Hematopoietic multipotent progenitor cell treated with erythropoietin and hydrocortisone succinate and interleukin-3 and kit ligand, for 6 days (in vitro differentiated cells): ENCODE measurements at regions not wholly inside any gene's neighbourhood (a gene's known extent, or its start where the extent isn't known, plus 50 kb on each side); places are given as distances from the start of the nearest gene placed in this dataset.
A peak's percentile ranks its signal among the peaks of the same experiment; 100 is the strongest.

Experiments
- DNase-seq: peaks from one replicate; pipeline ENCODE4 v3.0.0-alpha.2; 2015

DNA sequence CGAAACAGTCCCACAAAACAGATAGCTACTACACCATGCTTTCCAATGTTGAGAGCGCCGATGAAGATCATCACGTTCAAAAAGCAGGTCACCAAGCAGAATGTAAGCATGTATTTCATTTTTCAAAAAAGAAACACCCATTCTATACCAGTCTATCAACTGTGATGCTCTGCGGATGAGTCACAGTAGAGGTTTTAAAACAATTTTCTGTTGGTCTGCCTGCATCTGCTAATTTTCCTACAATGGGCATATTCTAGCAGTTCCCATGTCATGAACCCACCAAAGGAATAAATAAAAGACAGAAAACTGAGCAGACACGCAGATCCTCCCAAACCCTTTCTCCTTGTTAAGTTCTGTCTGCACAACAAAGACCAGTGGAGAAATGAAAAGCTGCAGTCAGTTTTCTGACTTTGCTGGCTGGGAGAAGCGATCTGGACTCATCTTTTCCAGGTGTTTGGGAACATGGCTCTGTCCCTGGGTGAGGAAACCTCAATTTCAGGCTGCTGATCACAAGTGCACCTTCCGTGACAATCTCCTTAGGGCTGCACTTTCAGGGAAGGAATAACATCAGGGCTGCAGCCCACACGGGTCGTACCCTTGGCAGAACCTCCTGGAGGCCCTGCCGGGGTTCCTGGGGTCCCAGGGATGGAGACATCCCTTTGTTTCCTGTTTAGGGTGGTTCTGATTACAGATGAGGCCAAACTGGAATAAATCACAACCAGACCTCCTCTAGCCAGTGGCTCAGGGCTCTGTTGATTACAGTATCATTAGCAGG lies 200.1 kb downstream of the BMP7 start:
- DNase-seq, result no peak

DNA sequence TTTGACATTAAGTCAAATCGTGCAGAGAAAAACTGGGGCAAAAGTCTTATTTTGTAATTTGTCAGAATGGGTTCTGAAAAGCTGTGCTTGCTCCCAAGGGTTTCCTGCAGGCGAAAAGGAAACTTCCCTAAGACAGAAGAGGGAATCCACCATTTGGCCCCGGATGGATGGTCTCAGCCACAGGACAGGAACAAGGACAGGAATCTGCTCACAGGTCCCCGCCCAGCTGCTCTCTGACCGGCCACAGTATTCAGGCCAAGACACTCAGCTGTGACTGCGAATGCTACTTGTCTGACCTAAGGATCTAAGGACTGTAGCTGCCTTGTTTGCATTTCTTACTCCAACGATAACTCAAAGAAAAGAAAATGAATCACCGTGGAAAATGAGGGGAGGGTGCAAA lies 197.0 kb downstream of the BMP7 start:
- DNase-seq, result no peak

DNA sequence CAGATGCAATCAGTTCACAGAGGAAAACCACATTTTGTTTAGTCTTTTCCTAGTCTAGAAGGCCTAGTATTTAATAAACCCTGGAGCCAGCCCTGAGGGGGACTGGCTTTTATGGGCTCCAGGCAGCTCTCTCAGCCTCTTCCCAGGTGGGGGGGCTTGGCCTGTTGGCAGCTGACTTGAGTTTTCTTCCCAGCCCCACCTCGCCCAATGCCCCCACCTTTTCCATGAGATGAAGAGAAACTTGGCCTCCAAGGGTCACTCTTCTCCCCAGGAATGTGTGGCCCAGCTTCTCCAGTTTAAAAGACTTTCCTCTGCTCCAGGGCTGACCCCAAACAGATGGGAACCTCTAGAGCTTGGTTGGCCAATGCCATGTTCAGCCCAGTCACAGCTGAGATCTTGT lies 196.1 kb downstream of the BMP7 start:
- no peak for DNase-seq

DNA sequence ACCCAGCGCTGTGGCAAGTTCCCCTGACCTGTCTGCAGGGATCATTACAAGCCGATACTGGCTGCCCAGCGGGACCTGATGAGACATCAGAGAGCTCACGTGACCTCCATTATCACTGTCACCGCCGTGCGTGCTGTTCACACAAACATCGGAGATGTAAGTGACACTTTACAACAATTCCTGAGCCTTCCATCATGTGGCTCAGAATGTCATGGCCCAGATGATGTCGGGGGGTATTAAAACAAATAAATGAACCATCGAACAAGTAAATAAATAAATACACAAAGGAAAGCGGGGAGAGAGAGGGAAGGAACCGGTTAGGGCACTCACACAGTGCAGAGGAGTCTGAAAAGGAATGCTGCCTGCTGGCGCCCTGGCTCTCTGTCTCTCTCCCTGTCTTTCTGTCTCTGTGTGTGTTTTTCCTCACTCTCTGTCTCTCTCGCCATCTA lies 195.1 kb downstream of the BMP7 start:
- no peak for DNase-seq

DNA sequence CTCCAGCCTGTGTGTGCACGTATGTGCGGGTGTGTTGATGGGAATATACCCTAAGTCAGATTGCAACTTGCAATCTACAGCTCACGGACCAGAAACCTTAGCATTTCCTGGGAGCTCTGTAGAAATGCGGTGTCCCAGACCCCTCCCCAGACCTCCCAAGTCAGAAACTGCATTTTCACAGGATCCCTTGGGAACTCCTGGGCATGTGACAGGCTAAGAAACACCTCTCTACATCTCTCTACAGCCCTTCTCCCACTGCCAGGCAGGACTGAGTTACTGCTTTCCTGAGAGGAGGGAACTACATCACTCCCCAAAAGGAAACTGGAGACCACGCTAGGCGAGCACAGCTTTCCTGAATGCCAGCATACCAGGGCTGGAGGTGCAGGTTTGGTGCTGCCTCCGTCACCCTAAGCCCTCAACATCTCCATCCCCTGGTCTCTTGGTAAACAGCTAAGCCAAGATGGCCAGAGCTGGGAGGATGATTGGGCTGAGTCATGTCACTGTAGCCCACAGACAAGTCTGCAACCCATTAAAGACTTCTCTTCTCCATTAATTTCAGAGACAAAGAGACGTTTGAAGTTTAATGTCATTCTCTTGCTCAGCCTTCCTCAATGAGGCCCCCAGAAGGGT lies 194.4 kb downstream of the BMP7 start:
- DNase-seq, result no peak

DNA sequence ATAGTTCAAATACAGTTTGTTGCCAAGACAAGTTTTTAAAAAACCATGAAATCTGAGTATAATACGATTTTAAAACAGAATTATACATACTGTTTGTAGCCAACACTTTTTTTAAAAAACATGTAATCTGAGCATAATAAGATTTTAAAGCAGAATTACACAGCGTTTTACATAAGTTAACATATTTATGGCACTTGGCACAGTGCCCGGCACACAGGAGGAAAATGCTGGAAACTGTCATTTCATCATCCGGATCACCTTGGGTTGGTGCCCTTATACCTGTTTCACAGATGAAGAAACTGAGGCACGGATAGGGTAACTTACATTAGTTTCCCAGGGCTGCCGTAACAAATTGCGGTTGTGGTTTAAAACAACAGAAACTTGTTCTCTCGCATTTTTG lies 193.0 kb downstream of the BMP7 start:
- DNase-seq, result no peak

DNA sequence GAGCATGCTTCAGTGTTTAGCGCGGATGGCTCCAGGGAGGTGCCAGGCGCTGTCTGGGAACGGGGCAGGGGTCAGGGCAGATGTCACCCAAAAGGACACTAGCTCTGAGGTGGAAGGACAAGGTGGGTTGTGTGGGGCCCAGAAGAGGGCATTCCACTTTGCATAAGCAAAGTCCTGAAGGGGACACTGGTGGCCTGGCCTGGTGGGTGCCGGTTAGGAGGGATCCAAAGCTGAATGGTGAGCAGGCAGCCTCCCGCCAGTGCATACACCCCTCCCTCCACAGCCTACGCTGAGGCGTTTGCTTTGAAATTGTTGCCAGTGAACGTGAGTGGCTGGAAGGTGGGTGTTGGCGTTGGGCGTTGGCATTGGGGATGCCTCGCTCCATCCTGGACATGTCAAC lies 192.1 kb downstream of the BMP7 start:
- DNase-seq, result no peak

DNA sequence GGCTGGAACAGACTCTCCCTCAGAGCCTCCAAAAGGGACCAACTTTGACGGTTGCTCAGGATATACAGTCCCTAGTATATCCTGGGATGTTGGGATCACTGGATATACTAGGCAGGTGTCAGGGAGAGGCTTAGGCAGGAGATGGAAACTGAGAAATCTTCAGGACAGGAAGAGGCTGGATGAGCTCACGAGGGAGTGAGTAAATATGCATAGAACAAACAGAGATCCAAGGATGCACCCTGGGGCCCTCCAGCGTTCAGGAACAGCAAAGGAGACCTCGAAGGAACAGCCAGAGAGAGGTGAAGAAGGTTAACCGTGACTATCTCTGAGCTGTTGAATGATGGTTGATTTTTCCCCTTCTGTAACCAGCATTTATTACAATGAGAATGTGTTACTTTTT lies 191.3 kb downstream of the BMP7 start:
- DNase-seq, result no peak

DNA sequence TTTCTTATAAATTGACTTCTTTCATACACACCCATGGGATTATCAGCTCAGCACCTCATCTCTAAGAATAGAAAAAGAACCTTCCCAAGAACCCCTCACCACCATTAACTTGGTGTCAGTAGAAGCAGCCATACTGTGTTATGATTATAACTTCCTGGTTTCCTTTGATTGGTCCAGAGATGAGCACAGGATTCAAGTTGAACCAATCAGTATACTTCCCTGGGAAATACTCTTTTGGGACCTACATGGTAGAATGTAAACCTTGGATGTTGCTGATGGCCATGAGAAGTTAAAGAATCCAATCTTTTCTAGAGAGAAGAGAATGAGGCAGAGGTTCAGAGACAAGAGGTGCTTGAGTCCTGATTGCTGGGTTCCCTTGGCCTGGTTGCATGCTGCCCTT lies 190.8 kb downstream of the BMP7 start:
- DNase-seq, result no peak

DNA sequence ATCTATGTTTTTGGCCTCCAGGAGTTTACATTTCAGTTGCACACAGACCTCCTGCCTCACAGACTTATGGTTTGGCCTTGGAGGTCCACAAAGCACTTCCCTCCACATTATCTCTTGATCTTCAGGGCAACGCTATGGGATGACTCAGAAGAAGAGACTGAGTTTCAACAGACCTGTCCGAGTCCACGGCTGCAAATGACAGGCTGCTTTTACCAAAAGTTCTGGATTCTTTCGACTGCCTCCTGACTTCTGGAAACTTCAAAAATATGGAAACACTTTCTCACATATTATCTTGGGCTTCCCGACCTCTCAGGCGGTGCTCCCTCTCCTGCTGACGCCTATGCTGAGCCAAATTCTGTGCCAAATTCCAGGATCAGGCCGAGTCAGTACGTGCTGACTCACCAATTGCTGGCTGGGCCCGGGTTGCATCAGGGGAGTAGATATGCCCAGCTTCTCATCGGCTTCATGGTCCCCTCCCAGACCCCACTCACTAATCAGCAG lies 190.2 kb downstream of the BMP7 start:
- DNase-seq, result no peak

DNA sequence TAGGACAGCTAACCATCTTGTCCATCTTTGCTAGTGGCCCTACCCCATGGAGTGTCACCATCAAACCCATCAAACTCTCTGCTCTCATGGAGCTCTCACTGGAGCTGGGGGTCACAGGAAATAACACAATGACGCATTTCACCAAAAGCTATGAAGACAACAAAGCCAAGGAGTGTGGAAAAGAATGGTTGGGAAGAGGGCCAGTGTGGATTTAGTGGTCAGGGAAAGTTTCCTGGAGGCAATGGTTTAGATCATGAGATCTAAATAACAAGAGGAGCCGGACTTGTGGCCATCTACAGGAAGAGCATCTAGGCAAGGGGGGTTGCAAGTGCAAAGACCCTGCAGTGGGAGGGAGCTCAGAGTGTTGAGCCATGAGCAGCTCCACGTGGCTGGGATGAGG lies 189.5 kb downstream of the BMP7 start:
- no peak for DNase-seq

DNA sequence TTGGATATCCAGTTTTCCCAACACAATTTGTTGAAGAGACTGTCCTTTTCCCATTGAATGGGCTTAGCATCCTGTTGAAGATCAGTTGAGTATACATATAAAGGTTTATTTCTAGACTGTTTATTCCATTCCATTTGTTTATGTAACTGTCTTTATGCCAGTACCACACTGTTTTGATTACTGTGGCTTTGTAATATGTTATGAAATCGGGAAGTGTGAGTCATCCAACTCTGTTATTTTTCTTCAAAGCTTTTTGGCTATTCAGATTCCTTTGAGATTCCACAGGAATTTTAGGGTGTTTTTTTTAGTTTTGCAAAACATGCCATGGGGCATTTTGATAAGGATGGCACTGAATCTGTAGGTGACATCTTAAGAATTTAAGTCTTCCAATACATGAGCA lies 188.3 kb downstream of the BMP7 start:
- no peak for DNase-seq

DNA sequence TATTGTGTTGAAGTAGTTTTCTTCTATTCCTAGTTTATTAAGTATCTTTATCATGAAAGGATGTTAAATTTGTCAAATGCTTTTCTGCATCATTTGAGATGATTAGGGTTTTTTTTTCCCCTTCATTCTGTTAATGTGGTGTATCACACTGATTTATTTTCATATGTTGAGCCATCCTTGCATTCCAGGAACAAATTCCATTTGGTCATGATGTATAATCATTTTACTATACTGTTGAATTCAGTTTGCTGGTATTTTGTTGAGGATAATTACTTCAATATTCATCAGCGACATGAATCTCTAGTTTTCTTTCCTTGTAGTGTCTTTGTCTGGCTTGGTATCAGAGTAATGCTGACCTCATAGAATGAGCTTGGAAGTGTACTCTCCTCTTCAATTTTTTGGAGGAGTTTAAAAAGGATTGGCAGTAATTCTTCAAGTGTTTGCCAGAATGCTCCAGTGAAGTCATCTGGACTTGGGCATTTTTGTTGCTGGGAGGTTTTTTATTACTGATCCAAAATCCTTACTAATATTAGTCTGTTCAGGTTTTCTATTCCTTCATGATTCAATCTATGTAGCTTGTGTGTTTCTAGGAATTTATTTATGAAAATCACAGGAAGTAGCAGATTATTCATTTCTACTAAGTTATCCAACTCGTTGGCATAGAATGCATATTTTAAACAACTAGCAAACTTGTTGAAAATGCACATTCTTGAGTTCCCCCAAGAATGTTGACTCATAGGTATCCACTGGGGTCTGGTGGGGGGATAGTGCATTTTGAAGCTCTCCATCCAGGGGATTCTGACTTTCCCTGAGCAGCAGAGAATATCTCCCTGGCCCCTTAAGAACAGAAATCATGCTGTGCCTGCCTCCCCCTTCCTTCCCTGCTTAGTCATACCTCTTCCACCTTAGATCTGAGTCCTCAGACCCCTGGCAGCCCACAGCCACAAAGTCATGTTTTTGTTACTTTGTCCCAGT lies 187.1 kb downstream of the BMP7 start:
- no peak for DNase-seq

DNA sequence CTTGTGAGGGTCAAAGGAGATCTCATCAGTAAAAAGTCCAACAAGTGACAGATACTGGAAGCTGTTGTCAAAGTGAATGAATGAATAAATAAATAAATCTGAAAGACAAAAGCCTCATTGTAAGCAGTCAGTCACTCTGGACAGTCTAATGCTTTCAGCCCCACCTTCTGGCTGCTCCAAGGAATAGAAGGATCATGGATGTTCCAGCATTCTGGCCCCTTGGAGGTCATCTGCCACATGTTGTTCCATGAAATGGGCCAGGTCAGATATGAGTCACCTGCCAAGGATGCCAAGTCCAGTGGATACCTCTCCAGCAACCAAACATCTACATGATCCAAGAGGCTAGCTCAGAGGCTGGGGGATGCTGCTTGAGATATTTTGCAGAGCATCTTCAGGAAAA lies 185.6 kb downstream of the BMP7 start:
- no peak for DNase-seq

DNA sequence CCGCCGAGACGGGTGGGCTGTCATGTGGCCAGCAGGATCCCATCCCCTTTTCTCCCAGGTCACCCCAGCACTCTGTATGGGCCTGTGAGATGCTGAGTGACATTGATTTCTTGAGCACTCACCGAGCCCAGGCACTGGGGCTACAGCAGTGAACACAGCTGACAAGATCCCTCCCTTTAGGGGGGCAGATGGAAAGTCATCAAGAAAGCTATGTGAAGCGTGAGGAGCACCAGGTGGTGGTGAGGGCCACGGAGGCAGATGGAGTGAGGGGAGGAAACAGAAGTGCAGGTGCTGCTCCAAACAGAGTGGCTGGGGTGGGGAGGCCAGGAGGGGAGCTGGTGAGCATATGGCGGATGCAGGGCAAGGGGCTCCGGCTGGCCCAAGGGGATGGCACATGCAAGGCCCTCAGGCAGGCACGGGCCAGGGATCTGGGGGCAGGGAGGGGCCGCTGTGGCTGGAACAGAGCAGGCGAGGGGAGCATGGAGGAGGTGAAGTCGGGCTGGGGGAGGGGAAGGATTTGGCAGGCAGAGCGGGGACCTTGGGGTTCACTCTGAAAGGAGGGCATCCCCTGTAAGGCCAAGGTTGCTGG lies 184.0 kb downstream of the BMP7 start:
- no peak for DNase-seq

DNA sequence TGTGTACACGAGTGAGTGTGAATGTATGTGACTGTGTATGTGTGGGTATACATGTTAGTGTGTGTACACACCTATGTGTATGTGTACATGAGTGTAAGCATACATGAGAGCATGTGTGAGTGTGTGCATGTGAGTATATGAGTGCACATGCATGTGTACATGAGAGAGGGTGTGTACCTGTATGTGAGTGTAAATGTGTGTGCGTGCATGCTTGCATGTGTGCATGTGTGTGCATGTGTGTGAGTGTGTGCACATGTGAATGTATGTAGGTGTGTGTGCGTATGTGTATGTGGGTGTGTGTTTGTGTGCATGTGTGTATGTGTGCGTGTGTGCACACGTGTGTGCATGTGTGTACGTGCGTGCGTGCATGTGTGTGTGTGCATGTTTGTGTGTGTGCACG lies 183.4 kb downstream of the BMP7 start:
- DNase-seq, result no peak

DNA sequence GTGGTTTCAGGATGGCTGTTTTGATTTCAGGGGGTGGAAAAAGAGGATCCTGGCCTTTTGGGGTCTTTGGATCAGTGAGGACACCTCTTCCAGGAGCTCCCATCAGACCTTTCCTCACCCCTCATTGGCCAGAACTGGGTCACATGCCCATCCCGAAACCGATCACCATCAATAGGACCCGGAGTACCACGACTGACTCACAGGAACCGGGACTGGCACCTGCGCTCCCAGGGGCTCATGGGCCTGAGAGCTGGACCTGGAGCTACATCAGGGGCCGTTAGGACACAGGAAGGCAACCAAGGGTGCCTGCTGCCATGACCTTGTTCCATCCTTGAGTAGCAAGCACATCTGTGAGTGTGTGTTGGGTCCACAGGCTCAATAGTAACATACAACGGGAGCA lies 180.4 kb downstream of the BMP7 start:
- no peak for DNase-seq

DNA sequence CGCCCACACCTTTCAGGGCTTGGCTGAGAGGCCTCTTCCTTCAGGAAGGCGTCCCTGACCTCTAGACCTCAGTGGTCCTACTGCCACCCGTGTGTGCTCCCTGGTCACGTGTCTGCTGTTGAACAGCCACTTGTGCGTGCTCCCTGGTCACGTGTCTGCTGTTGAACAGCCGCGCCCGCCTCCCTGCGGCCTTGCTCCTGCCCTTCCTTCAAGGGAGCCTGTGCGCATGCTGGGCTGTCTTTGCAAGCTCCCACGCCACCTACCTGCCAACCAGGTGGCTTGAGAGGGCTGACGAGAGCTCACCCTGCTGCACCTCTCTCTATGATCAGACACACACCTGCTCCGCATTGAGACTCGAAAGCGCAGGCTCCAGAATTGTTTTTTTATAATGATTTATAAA lies 179.3 kb downstream of the BMP7 start:
- DNase-seq, result no peak

DNA sequence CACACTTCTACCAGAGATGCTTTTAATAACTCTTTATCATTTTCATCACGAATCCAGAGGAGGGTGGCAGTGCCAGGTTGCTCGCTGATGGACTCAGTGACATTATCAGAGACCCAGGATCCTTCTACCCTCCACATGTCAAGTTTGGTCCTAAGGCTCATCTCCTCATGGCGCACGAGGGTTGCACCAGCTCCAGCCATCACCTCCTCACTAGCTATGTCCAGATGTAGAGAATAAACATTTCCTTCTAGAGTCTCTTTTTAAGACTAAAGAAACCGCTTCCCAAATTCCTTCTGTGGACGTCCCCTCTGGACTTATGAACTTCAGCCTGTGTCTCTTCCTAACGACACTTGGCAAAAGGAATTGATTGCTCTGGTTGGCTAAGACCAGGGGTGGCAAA lies 178.7 kb downstream of the BMP7 start:
- no peak for DNase-seq

DNA sequence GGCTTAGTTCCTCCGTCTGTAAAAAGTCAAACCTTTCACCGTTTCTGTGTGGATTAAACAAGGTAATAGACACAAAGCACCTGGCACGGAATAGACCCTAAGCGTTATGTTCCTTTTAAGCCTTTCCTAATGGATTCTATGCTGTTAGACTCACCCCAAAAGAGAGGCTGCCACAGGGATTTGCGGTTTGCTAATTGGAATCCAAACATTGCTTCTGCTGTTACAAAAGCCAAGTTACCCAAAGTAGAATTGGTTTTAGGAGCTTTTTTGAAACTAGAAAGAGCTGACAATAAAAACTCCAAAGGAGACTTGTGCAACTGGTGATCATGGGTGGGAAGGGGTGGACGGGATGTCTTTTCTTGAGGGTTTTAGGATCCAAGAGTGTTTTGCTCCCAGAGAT lies 178.0 kb downstream of the BMP7 start:
- DNase-seq, result no peak

DNA sequence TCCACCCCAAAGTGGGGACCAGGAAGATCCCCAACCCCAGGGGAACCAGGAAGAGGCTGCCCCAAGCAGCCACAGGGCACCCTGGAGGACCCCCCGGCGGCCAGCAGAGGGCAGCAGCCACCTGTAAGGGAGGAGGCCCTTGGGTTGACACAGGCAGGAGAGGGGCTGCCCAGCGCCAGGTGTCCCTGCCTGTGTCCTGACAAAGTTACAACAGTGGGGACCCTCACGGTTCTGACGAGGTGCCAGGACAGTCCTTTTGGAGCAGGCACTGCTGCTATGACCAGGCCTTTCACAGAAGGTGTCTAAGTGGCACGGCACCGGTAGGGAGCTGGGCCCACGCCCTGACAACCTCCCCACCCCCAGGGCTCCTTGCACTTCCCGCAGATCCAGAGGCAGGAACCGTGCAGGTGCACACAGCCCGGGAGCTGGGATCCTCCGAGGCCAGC lies 176.7 kb downstream of the BMP7 start:
- peak; percentile 64 for DNase-seq

DNA sequence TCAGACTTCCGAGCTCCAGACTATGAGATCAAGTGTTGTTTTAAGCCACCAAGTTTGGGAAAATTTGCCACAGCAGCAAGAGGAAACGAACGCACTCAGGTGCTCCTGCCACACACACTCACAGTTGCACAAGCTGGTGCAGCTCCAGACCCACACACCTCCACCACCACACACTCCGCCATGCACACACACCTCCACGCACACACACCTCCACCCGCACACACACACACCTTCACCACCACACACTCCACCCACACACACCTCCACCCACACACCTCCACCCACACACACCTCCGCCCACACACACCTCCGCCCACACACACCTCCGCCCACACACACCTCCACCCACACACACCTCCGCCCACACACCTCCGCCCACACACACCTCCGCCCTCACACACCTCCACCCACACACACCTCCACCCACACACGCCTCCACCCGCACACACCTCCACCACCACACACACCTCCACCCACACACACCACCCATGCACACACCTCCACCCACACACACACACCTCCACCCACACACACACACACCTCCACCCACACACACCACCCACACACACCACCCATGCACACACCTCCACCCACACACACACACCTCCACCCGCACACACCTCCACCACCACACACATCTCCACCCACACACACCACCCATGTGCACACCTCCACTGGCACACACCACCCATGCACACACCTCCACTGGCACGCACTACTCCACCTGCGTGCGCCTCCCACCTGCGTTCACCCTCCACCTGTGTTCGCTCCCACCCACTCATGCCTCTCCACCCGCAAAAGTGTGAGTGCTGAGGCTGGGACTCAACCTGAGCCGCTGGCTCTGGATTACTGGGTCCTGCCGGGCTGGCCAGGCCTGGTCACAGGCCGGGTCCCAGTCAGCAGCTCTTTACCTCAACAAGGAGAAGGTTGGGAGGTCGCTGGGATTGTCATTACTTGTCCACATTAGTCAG lies 175.6 kb downstream of the BMP7 start:
- no peak for DNase-seq
